SK-N-SH (cell line): ENCODE measurements at regions not wholly inside any gene's neighbourhood (a gene's known extent, or its start where the extent isn't known, plus 50 kb on each side); places are given as distances from the start of the nearest gene placed in this dataset.

Experiments
- CTCF ChIA-PET: fragments of 300-600, 350-600 bp; formaldehyde crosslinking; extraction: SDS; loops from one replicate; lab custom pipeline; 2021; lab: Yijun Ruan, JAX
- POLR2A ChIA-PET: fragments of 350-600 bp; sonication (Branson Sonifier 250); formaldehyde crosslinking; extraction: SDS; loops from one replicate; lab custom pipeline; 2020; ENCODE audit warnings: antibody characterized with exemption, inconsistent platforms; lab: Yijun Ruan, JAX
- DNase-seq: peaks from one replicate; pipeline ENCODE4 v3.0.0; 2012
- H2AFZ ChIP-seq: fragments of 200-600 bp; sonication (generic); 2 replicates; pipeline ENCODE4 v1.8.1; 2016; ENCODE audit warnings: antibody characterized with exemption, mild to moderate bottlenecking, low read depth
- H3F3A ChIP-seq: fragments of 200-600 bp; sonication (generic); replicated peaks from 2 replicates; pipeline ENCODE3; 2016; ENCODE audit warnings: antibody characterized with exemption, mild to moderate bottlenecking; ENCODE audit not compliant: insufficient read depth
- H3K27ac ChIP-seq, 2 experiments: fragments of 200-500 bp in 1 of 2; fragments of 200-600 bp in 1 of 2; sonication (Bioruptor generic) in 1 of 2; sonication (generic), shearing (Covaris generic) in 1 of 2; 2 replicates each; pipeline versions ENCODE4 v1.5.1 to v1.6.1; 2014 to 2016; ENCODE audit warnings: low read depth in 2 of 2, inconsistent platforms in 1 of 2, low read length in 1 of 2, mild to moderate bottlenecking in 1 of 2, mixed read lengths in 1 of 2
- H3K27me3 ChIP-seq: fragments of 200-600 bp; sonication (generic), shearing (Covaris generic); 2 replicates; pipeline ENCODE4 v1.6.1; 2016; ENCODE audit warnings: mixed run types; ENCODE audit not compliant: insufficient read depth
- H3K36me3 ChIP-seq, 2 experiments: fragments of 200-500 bp in 1 of 2; fragments of 200-600 bp in 1 of 2; sonication (Bioruptor generic) in 1 of 2; sonication (generic) in 1 of 2; replicated peaks in 1 of 2; 2 replicates each; pipeline versions ENCODE3 to v1.5.1; 2014 to 2016; ENCODE audit warnings: low read length in 1 of 2, mild to moderate bottlenecking in 1 of 2; ENCODE audit not compliant: insufficient read depth in 2 of 2, control insufficient read depth in 1 of 2
- H3K4me1 ChIP-seq, 2 experiments: fragments of 200-500 bp in 1 of 2; fragments of 200-600 bp in 1 of 2; sonication (Bioruptor generic) in 1 of 2; sonication (generic), shearing (Covaris generic) in 1 of 2; 2 replicates each; pipeline versions ENCODE4 v1.5.1 to v1.6.1; 2014 to 2016; ENCODE audit warnings: low read depth in 1 of 2, low read length in 1 of 2, mixed run types in 1 of 2; ENCODE audit not compliant: insufficient read depth in 2 of 2, control insufficient read depth in 1 of 2
- H3K4me2 ChIP-seq: fragments of 200-600 bp; sonication (generic), shearing (Covaris generic); 2 replicates; pipeline ENCODE4 v1.6.1; 2017; ENCODE audit warnings: mixed run types
- H3K4me3 ChIP-seq, 2 experiments: fragments of 200-500 bp in 1 of 2; fragments of 200-600 bp in 1 of 2; sonication (Bioruptor generic) in 1 of 2; sonication (generic), shearing (Covaris generic) in 1 of 2; 2 replicates each; pipeline versions ENCODE4 v1.5.1 to v1.8.1; 2014 to 2016; ENCODE audit warnings: low read depth in 2 of 2, inconsistent platforms in 1 of 2, low read length in 1 of 2, mild to moderate bottlenecking in 1 of 2, mixed read lengths in 1 of 2, moderate library complexity in 1 of 2
- H3K79me2 ChIP-seq: fragments of 200-600 bp; sonication (generic); 2 replicates; pipeline ENCODE4 v1.8.1; 2017; ENCODE audit warnings: mild to moderate bottlenecking; ENCODE audit not compliant: insufficient read depth
- H3K9ac ChIP-seq: fragments of 200-600 bp; sonication (generic); 2 replicates; pipeline ENCODE4 v1.6.1; 2017; ENCODE audit warnings: mixed run types
- H3K9me2 ChIP-seq: fragments of 200-600 bp; sonication (generic); 2 replicates; pipeline ENCODE4 v1.6.1; 2017; ENCODE audit warnings: mixed run types
- H3K9me3 ChIP-seq: fragments of 200-600 bp; sonication (generic); 2 replicates; pipeline ENCODE4 v1.6.1; 2017; ENCODE audit warnings: mixed run types, mild to moderate bottlenecking, moderate library complexity
- H4K20me1 ChIP-seq: fragments of 200-600 bp; sonication (generic); 2 replicates; pipeline ENCODE4 v1.6.1; 2017; ENCODE audit warnings: mild to moderate bottlenecking, mixed run types; ENCODE audit not compliant: insufficient read depth
- CHD2 ChIP-seq: fragments of 150-350 bp; IDR thresholded peaks from 2 replicates; pipeline ENCODE4 v1.6.1; 2018; ENCODE audit warnings: low read length; ENCODE audit not compliant: partially characterized antibody
- EP300 ChIP-seq, 2 experiments: IDR thresholded peaks; 2 replicates each; pipeline versions ENCODE4 v1.4.0 to v1.6.1; 2012; ENCODE audit warnings: borderline replicate concordance in 1 of 2, low read depth in 1 of 2, low read length in 1 of 2
- EZH2phosphoT487 ChIP-seq: fragments of 200-600 bp; sonication (generic); IDR thresholded peaks from 2 replicates; pipeline ENCODE4 v1.6.1; 2017; ENCODE audit warnings: low read depth, mixed run types, mild to moderate bottlenecking, antibody characterized with exemption, moderate library complexity, borderline replicate concordance
- FOXJ3 ChIP-seq: sonication (generic); formaldehyde crosslinking; IDR thresholded peaks from 2 replicates; pipeline ENCODE4 v1.5.1; 2020; ENCODE audit warnings: mild to moderate bottlenecking, missing genetic modification reagents
- FOXM1 ChIP-seq: IDR thresholded peaks from 2 replicates; pipeline ENCODE4 v1.4.0; 2012; ENCODE audit warnings: low read depth, mild to moderate bottlenecking
- JUND ChIP-seq: IDR thresholded peaks from 2 replicates; pipeline ENCODE4 v1.4.0; 2012
- NFIC ChIP-seq: IDR thresholded peaks from 2 replicates; pipeline ENCODE4 v1.4.0; 2012; ENCODE audit warnings: borderline replicate concordance
- POLR2AphosphoS5 ChIP-seq: IDR thresholded peaks from 2 replicates; pipeline ENCODE4 v1.6.1; 2012; ENCODE audit warnings: low read depth, low read length
- RCOR1 ChIP-seq: fragments of 150-350 bp; IDR thresholded peaks from 2 replicates; pipeline ENCODE4 v1.6.1; 2017; ENCODE audit warnings: antibody characterized with exemption, low read length
- RFX5 ChIP-seq: IDR thresholded peaks from 2 replicates; pipeline ENCODE4 v1.6.1; 2012; ENCODE audit warnings: mild to moderate bottlenecking, improper control_type of control experiment, low read length
- SIN3A ChIP-seq: IDR thresholded peaks from 2 replicates; pipeline ENCODE4 v1.6.1; 2012; ENCODE audit warnings: low read depth, mild to moderate bottlenecking, low read length, moderate library complexity, borderline replicate concordance
- SMC3 ChIP-seq: IDR thresholded peaks from 2 replicates; pipeline ENCODE4 v1.6.1; 2012; ENCODE audit warnings: low read depth, low read length, improper control_type of control experiment
- TAF1 ChIP-seq: IDR thresholded peaks from 2 replicates; pipeline ENCODE4 v1.6.1; 2012; ENCODE audit warnings: low read depth, mild to moderate bottlenecking, low read length, moderate library complexity, borderline replicate concordance
- YY1 ChIP-seq: IDR thresholded peaks from 2 replicates; pipeline ENCODE4 v1.4.0; 2012; ENCODE audit warnings: low read depth, mild to moderate bottlenecking
- WGBS: methylation state at CpG from one replicate; pipeline ENCODE4 v1.1.6; 2017; ENCODE audit warnings: low lambda C conversion rate; 5-methylcytosine and 5-hydroxymethylcytosine counted together
- TF ChIP-seq, protein P1 (sequence below): fragments of 150-350 bp; IDR thresholded peaks from 2 replicates; pipeline ENCODE4 v1.6.1; 2017; ENCODE audit warnings: antibody characterized with exemption, low read length, low read depth, borderline replicate concordance
- TF ChIP-seq, protein P2 (sequence below): IDR thresholded peaks from 2 replicates; pipeline ENCODE4 v1.6.1; 2012; ENCODE audit warnings: mild to moderate bottlenecking, low read depth, low read length, moderate library complexity
- TF ChIP-seq, protein P3 (sequence below): IDR thresholded peaks from 2 replicates; pipeline ENCODE4 v1.4.0; 2012; ENCODE audit warnings: low read depth, borderline replicate concordance
- TF ChIP-seq, protein P4 (sequence below): fragments of 150-350 bp; IDR thresholded peaks from 2 replicates; pipeline ENCODE4 v1.6.1; 2016; ENCODE audit warnings: mild to moderate bottlenecking, low read depth, low read length
- TF ChIP-seq, protein P5 (sequence below): IDR thresholded peaks from 2 replicates; pipeline ENCODE4 v1.4.0; 2012; ENCODE audit warnings: low read depth

DNA sequence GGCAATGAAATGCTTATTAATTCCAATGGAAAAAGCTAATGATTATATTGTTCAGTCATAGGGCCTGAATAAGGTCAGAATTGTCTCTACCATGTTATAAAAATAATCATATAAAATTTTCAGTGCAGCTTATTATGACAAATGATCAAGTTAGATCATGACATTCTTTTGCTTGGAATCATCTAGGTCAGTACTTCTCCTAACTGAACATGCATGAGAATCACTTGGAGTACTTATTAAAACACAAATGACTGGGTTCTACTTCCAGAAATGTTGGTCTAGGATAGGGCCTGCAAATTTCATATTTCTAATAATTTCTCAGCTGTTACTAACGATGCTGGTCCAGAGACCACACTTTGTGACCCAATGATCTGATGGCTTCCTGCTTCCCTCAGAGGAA is 806.0 kb upstream of the ZNF608 start:
- Histone ChIP-seq H4K20me1 (no peaks in the 10 kb centered on the region), H3K4me3 (no peak overlapping the region), H2AFZ (no peak overlapping the region), H3F3A (peaks cover 3% of the 10 kb centered on the region), H3K9me2 (no peaks in the 10 kb centered on the region), H3K27me3 (no peaks in the 10 kb centered on the region), H3K4me2 (no peak overlapping the region), H3K4me1 (peaks cover 13 to 18% of the 10 kb centered on the region in 2 experiments; a peak in 3 of 4 replicates), H3K9me3 (no peaks in the 10 kb centered on the region), H3K27ac (no peak overlapping the region), H3K79me2 (no peaks in the 10 kb centered on the region), H3K9ac (no peak overlapping the region), H3K36me3 (no peaks in the 10 kb centered on the region)
- TF ChIP-seq, protein P1, sequence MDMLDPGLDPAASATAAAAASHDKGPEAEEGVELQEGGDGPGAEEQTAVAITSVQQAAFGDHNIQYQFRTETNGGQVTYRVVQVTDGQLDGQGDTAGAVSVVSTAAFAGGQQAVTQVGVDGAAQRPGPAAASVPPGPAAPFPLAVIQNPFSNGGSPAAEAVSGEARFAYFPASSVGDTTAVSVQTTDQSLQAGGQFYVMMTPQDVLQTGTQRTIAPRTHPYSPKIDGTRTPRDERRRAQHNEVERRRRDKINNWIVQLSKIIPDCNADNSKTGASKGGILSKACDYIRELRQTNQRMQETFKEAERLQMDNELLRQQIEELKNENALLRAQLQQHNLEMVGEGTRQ: no peak
- no peak for TF ChIP-seq NFIC
- TF ChIP-seq FOXM1: no peak
- no peak for TF ChIP-seq JUND
- TF ChIP-seq, protein P2, sequence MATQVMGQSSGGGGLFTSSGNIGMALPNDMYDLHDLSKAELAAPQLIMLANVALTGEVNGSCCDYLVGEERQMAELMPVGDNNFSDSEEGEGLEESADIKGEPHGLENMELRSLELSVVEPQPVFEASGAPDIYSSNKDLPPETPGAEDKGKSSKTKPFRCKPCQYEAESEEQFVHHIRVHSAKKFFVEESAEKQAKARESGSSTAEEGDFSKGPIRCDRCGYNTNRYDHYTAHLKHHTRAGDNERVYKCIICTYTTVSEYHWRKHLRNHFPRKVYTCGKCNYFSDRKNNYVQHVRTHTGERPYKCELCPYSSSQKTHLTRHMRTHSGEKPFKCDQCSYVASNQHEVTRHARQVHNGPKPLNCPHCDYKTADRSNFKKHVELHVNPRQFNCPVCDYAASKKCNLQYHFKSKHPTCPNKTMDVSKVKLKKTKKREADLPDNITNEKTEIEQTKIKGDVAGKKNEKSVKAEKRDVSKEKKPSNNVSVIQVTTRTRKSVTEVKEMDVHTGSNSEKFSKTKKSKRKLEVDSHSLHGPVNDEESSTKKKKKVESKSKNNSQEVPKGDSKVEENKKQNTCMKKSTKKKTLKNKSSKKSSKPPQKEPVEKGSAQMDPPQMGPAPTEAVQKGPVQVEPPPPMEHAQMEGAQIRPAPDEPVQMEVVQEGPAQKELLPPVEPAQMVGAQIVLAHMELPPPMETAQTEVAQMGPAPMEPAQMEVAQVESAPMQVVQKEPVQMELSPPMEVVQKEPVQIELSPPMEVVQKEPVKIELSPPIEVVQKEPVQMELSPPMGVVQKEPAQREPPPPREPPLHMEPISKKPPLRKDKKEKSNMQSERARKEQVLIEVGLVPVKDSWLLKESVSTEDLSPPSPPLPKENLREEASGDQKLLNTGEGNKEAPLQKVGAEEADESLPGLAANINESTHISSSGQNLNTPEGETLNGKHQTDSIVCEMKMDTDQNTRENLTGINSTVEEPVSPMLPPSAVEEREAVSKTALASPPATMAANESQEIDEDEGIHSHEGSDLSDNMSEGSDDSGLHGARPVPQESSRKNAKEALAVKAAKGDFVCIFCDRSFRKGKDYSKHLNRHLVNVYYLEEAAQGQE: no peak
- no peak for TF ChIP-seq SIN3A
- TF ChIP-seq YY1: no peak
- TF ChIP-seq RCOR1: no peak
- no peak for TF ChIP-seq RFX5
- no peak for TF ChIP-seq SMC3
- TF ChIP-seq, protein P3, sequence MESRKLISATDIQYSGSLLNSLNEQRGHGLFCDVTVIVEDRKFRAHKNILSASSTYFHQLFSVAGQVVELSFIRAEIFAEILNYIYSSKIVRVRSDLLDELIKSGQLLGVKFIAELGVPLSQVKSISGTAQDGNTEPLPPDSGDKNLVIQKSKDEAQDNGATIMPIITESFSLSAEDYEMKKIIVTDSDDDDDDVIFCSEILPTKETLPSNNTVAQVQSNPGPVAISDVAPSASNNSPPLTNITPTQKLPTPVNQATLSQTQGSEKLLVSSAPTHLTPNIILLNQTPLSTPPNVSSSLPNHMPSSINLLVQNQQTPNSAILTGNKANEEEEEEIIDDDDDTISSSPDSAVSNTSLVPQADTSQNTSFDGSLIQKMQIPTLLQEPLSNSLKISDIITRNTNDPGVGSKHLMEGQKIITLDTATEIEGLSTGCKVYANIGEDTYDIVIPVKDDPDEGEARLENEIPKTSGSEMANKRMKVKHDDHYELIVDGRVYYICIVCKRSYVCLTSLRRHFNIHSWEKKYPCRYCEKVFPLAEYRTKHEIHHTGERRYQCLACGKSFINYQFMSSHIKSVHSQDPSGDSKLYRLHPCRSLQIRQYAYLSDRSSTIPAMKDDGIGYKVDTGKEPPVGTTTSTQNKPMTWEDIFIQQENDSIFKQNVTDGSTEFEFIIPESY: no peak
- no peak for TF ChIP-seq EZH2phosphoT487
- no peak for TF ChIP-seq TAF1
- no peak for TF ChIP-seq CHD2
- TF ChIP-seq EP300 (IDR thresholded peaks at IDR 0.05; ENCODE audit: borderline replicate concordance in 1 of 2, low read depth in 1 of 2, low read length in 1 of 2): no peak
- TF ChIP-seq, protein P4, sequence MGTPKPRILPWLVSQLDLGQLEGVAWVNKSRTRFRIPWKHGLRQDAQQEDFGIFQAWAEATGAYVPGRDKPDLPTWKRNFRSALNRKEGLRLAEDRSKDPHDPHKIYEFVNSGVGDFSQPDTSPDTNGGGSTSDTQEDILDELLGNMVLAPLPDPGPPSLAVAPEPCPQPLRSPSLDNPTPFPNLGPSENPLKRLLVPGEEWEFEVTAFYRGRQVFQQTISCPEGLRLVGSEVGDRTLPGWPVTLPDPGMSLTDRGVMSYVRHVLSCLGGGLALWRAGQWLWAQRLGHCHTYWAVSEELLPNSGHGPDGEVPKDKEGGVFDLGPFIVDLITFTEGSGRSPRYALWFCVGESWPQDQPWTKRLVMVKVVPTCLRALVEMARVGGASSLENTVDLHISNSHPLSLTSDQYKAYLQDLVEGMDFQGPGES: no peak
- TF ChIP-seq POLR2AphosphoS5: no peak
- no peak for TF ChIP-seq FOXJ3 (CRISPR knock-in tag)
- TF ChIP-seq, protein P5, sequence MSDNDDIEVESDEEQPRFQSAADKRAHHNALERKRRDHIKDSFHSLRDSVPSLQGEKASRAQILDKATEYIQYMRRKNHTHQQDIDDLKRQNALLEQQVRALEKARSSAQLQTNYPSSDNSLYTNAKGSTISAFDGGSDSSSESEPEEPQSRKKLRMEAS: no peak
- WGBS: 80% methylated on average over 1 of the region's 1 CpG
- DNase-seq: no peak
- ChIA-PET POLR2A (interaction anchor here (0.8 kb wide), 1 partner anchor 22 kb away, joined by 3 read pairs; no protein-coding TSS in a partner anchor), CTCF (interaction anchor here (0.6 to 1.2 kb wide), 3 partner anchors 71 to 1544 kb away, joined by 3 to 4 read pairs (median 3); no protein-coding TSS in a partner anchor)
